T47D (cell line): ENCODE measurements at regions not wholly inside any gene's neighbourhood (a gene's known extent, or its start where the extent isn't known, plus 50 kb on each side); places are given as distances from the start of the nearest gene placed in this dataset.

ENCODE experiments used
- DNase-seq, 2 experiments: peaks; one replicate each; pipeline versions ENCODE4 v3.0.0 to v3.0.0-alpha.2; 2011 to 2012; ENCODE audit warnings: low read depth in 1 of 2, low spot score in 1 of 2
- JUND ChIP-seq: IDR thresholded peaks from 2 replicates; pipeline ENCODE4 v1.6.1; 2012; ENCODE audit warnings: low read depth
- in situ Hi-C: cut with HindIII; loops from 2 replicates; pipeline ENCODE4 v1.10.0; 2016; ENCODE audit warnings: low sequenced_read_pairs, low pct_unique_long_range_greater_than_20kb

GRCh38 chr5:54695198-54695966 is 177.8 kb downstream of the SNX18 start:
- in situ Hi-C loops = no loop called here
- no peak for TF ChIP-seq JUND
- no peak for DNase-seq

DNA sequence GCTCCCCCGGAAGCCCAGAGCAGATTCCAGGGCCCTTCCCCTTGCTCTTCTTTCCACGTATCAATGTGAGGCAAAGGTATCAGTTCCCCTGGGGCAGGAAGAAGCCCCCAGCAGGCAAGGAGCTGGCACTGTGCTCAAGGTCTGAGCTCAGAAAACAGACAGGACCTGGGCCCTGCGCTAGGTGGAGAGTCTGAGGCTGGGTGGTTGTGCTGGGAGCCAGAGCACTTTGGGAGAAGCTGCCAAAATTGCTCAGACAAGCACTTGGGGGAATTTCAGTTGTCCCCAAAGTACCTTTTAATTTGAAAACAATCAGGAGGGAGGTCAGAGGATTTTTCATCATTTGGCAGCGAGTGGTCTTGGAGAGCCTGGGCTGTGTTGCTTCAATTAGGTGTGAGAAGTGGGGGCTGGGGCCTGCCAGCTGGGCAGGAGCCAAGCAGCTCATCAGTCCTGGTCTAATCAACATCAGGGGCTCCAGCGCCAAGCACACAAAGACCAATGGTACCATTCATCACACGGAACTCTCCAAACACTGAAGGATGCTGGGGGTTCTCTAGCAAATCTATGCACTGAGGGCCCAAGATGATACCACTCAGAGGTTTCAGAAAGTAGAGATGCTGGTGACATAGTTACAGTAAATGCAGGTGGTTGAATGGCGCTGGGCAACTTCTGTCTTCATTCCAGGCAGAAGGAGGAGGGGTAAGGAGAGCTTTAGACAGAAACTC is 176.5 kb downstream of the SNX18 start:
- no peak for TF ChIP-seq JUND
- in situ Hi-C loops = no loop called here
- no peak for DNase-seq

GRCh38 chr5:54692631-54693030 is 175.1 kb downstream of the SNX18 start:
- DNase-seq = no peak
- TF ChIP-seq JUND = no peak
- in situ Hi-C loops = no loop called here

DNA sequence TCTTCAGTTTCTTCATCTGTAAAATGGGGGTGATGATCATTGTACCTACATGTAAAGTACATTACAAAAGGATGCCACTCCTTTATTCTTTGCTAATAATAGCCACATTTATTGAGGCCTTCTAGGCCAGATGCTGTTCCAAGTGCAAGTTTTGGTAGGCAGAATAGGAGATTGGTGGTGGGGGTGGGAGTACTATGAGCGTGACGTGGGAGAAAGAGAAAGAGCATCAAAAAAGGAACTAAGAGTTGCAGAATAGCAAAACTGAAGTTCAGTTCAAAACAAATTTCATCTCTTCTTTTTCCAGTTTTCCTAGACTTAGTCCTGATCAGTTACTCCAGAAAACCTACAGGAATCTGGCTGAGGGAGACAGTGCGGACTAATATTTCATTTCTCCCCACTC is 174.1 kb downstream of the SNX18 start:
- no peak for TF ChIP-seq JUND
- in situ Hi-C loops = no loop called here
- no peak for DNase-seq

DNA sequence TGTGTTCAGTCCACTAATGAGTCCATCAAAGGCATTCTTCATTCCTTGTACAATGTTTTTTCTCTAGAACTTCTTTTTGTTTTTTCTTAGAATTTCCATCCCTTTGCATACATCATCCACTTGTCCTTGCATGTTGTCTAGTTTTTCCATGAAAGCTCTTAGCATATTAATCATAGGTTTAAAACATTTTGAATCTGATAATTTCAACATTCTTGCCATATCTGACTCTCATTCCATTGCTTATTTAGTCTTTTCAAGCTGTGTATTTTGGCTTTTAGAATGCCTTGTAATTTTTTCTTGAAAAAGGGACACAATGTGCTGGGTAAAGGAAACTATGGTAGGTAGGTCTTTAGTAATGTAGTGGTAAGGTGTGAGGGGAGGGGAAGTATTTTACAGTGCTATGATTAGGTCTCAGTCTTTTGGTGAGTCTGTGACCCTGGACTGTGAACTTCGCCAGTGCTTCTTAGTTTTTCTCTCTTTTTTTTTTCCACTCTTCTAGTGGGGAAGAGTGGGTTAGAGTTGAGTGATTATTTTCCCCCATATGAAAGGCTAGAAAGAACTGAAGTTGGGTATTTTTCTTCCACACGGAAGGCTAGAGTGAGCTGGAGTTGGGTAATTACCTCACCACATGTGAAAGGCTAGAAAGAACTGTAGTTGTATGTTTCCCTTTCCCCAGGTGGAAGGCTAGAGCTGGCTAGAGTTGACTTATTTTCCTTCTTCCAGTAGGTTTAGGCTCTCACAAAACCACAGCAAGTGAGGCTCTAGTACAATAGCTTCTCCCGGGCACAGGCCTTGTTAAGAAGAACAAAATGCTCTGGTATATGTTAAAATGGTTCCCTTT is 172.1 kb downstream of the SNX18 start:
- no peak for TF ChIP-seq JUND
- in situ Hi-C loops = no loop called here
- DNase-seq = no peak

GRCh38 chr5:54680998-54681397 is 163.4 kb downstream of the SNX18 start:
- in situ Hi-C loops = no loop called here
- DNase-seq = no peak
- TF ChIP-seq JUND = no peak

GRCh38 chr5:54679686-54680085 is 162.1 kb downstream of the SNX18 start:
- TF ChIP-seq JUND = no peak
- no peak for DNase-seq
- in situ Hi-C loops = no loop called here

- no peak for DNase-seq
- no peak for TF ChIP-seq JUND
- in situ Hi-C loops = no loop called here
Observed at GRCh38 chr5:54678737-54679136, 161.2 kb downstream of the SNX18 start.

GRCh38 chr5:54676481-54677340 is 159.2 kb downstream of the SNX18 start:
- in situ Hi-C loops = no loop called here

GRCh38 chr5:54673523-54674225 is 156.1 kb downstream of the SNX18 start:
- TF ChIP-seq JUND = no peak
- DNase-seq = no peak
- in situ Hi-C loops = no loop called here

More at GRCh38 chr5:54676481-54677340, 159.2 kb downstream of the SNX18 start:
- no peak for TF ChIP-seq JUND
- no peak for DNase-seq

- in situ Hi-C loops = no loop called here
- TF ChIP-seq JUND = no peak
- DNase-seq = no peak
Observed at GRCh38 chr5:54672871-54673270, 155.3 kb downstream of the SNX18 start.
